Ishikawa (cell line): ENCODE measurements at regions not wholly inside any gene's neighbourhood (a gene's known extent, or its start where the extent isn't known, plus 50 kb on each side); places are given as distances from the start of the nearest gene placed in this dataset.

Experiments used
- RAD21 ChIP-seq: IDR thresholded peaks from 2 replicates; pipeline ENCODE4 v1.6.1; 2012; ENCODE audit warnings: low read depth
- TAF1 ChIP-seq: IDR thresholded peaks from 2 replicates; pipeline ENCODE4 v1.6.1; 2012; ENCODE audit warnings: low read depth, mild to moderate bottlenecking
- TF ChIP-seq, protein P1 (sequence below): IDR thresholded peaks from 2 replicates; pipeline ENCODE4 v1.6.1; 2012

DNA sequence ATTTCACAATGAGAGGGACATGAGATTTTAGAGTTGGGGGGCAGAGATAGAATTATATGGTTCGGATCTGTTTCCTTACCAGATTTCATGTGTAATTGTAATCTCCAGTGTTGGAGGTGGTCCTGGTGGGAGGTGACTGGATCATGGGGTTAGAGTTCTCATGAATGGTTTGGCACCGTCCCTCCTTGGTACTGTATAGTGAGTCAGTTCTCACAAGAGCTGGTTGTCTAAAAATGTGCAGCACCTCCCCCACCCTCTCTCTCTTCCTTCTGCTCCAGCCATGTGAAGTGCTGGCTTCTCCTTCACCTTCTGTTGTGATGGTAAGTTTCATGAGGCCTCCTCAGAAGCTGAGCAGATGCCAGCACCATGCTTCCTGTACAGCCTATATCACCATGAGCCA is 138.1 kb downstream of the SCG2 start:
- TF ChIP-seq RAD21 (no peak), TAF1 (no peak)
- TF ChIP-seq, protein P1, sequence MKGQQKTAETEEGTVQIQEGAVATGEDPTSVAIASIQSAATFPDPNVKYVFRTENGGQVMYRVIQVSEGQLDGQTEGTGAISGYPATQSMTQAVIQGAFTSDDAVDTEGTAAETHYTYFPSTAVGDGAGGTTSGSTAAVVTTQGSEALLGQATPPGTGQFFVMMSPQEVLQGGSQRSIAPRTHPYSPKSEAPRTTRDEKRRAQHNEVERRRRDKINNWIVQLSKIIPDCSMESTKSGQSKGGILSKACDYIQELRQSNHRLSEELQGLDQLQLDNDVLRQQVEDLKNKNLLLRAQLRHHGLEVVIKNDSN: no peak
